IPS DF 6.9 (cell line): ENCODE measurements at regions not wholly inside any gene's neighbourhood (a gene's known extent, or its start where the extent isn't known, plus 50 kb on each side); places are given as distances from the start of the nearest gene placed in this dataset.

Source experiments
- DNase-seq: peaks from one replicate; pipeline ENCODE4 v3.0.0-alpha.2; 2013; ENCODE audit warnings: low read depth, low spot score
- H3K27ac ChIP-seq: one replicate; pipeline ENCODE4 v1.5.1; 2013; ENCODE audit warnings: low read length, control low read depth
- H3K27me3 ChIP-seq: 2 replicates; pipeline ENCODE4 v1.6.1; 2013; ENCODE audit warnings: mild to moderate bottlenecking, low read length; ENCODE audit not compliant: control insufficient read depth, insufficient read depth
- H3K36me3 ChIP-seq: 2 replicates; pipeline ENCODE4 v1.6.1; 2013; ENCODE audit warnings: low read length; ENCODE audit not compliant: control insufficient read depth, insufficient read depth
- H3K4me1 ChIP-seq: 2 replicates; pipeline ENCODE4 v1.6.1; 2013; ENCODE audit warnings: low read length; ENCODE audit not compliant: control insufficient read depth, insufficient read depth
- H3K4me3 ChIP-seq: 2 replicates; pipeline ENCODE4 v1.5.1; 2013; ENCODE audit warnings: mild to moderate bottlenecking, low read length
- H3K9me3 ChIP-seq: 2 replicates; pipeline ENCODE4 v1.6.1; 2013; ENCODE audit warnings: low read length, inconsistent platforms; ENCODE audit not compliant: control insufficient read depth, insufficient read depth
- WGBS: extraction: QIAGEN DNeasy Blood & Tissue Kit; methylation state at CpG from one replicate; pipeline ENCODE4 v1.1.7; 2013; ENCODE audit warnings: mixed read lengths, missing lambda C conversion rate; ENCODE audit not compliant: insufficient read length, insufficient coverage; 5-methylcytosine and 5-hydroxymethylcytosine counted together

GRCh38 chr2:136378712-136379595 is 261.0 kb upstream of the CXCR4 start:
- WGBS, result no CpG with 5 or more reads among the region's 4 CpGs
- Histone ChIP-seq H3K36me3 (no peaks in the 10 kb centered on the region), H3K27ac (no peak overlapping the region), H3K27me3 (no peaks in the 10 kb centered on the region), H3K4me1 (no peaks in the 10 kb centered on the region), H3K9me3 (no peaks in the 10 kb centered on the region), H3K4me3 (no peak overlapping the region)
- DNase-seq, result peak; percentile 43

GRCh38 chr2:136377423-136378382 is 259.8 kb upstream of the CXCR4 start:
- Histone ChIP-seq H3K9me3 (no peaks in the 10 kb centered on the region), H3K27me3 (no peaks in the 10 kb centered on the region), H3K4me3 (no peak overlapping the region), H3K36me3 (no peaks in the 10 kb centered on the region), H3K27ac (no peak overlapping the region), H3K4me1 (no peaks in the 10 kb centered on the region)
- DNase-seq, result no peak
- WGBS, result no CpG with 5 or more reads among the region's 7 CpGs

- no peaks in the 10 kb centered on the region for H3K27me3 ChIP-seq
- H3K36me3 ChIP-seq, result no peaks in the 10 kb centered on the region
- H3K27ac ChIP-seq, result no peak overlapping the region
- H3K4me3 ChIP-seq, result no peak overlapping the region
- no peak for DNase-seq
- H3K9me3 ChIP-seq, result no peaks in the 10 kb centered on the region
- H3K4me1 ChIP-seq, result no peaks in the 10 kb centered on the region
- whole genome bisulfite sequencing, result 100% methylated on average over 1 of the region's 6 CpGs
Observed at GRCh38 chr2:136376798-136377211, 258.9 kb upstream of the CXCR4 start.

- Histone ChIP-seq H3K27me3 (no peaks in the 10 kb centered on the region), H3K36me3 (no peaks in the 10 kb centered on the region), H3K9me3 (no peaks in the 10 kb centered on the region), H3K27ac (no peak overlapping the region), H3K4me3 (no peak overlapping the region), H3K4me1 (no peaks in the 10 kb centered on the region)
- DNase-seq, result no peak
- WGBS, result no CpG with 5 or more reads among the region's 6 CpGs
Observed at GRCh38 chr2:136376211-136376610, 258.3 kb upstream of the CXCR4 start.

GRCh38 chr2:136375017-136375901 is 257.3 kb upstream of the CXCR4 start:
- Histone ChIP-seq H3K36me3 (no peaks in the 10 kb centered on the region), H3K4me3 (no peak overlapping the region), H3K4me1 (no peaks in the 10 kb centered on the region), H3K9me3 (no peaks in the 10 kb centered on the region), H3K27ac (no peak overlapping the region), H3K27me3 (no peaks in the 10 kb centered on the region)
- WGBS, result 100% methylated on average over 2 of the region's 5 CpGs
- no peak for DNase-seq

GRCh38 chr2:136373841-136374240 is 255.9 kb upstream of the CXCR4 start:
- Histone ChIP-seq H3K4me1 (no peaks in the 10 kb centered on the region), H3K9me3 (no peaks in the 10 kb centered on the region), H3K27me3 (no peaks in the 10 kb centered on the region), H3K4me3 (no peak overlapping the region), H3K27ac (no peak overlapping the region), H3K36me3 (no peaks in the 10 kb centered on the region)
- no peak for DNase-seq

GRCh38 chr2:136373029-136373428 is 255.1 kb upstream of the CXCR4 start:
- Histone ChIP-seq H3K36me3 (no peaks in the 10 kb centered on the region), H3K27me3 (no peaks in the 10 kb centered on the region), H3K27ac (no peak overlapping the region), H3K4me1 (no peaks in the 10 kb centered on the region), H3K4me3 (no peak overlapping the region), H3K9me3 (no peaks in the 10 kb centered on the region)
- no peak for DNase-seq
- WGBS, result no CpG with 5 or more reads among the region's 1 CpG

- Histone ChIP-seq H3K4me1 (no peaks in the 10 kb centered on the region), H3K36me3 (no peaks in the 10 kb centered on the region), H3K9me3 (no peaks in the 10 kb centered on the region), H3K4me3 (no peak overlapping the region), H3K27me3 (no peaks in the 10 kb centered on the region), H3K27ac (no peak overlapping the region)
- no peak for DNase-seq
- WGBS, result no CpG with 5 or more reads among the region's 4 CpGs
Observed at GRCh38 chr2:136363900-136364299, 246.0 kb upstream of the CXCR4 start.

- Histone ChIP-seq H3K27me3 (no peaks in the 10 kb centered on the region), H3K9me3 (no peaks in the 10 kb centered on the region), H3K4me1 (no peaks in the 10 kb centered on the region), H3K36me3 (no peaks in the 10 kb centered on the region), H3K27ac (no peak overlapping the region), H3K4me3 (no peak overlapping the region)
- DNase-seq, result no peak
- WGBS, result no CpG with 5 or more reads among the region's 6 CpGs
Observed at GRCh38 chr2:136363470-136363869, 245.5 kb upstream of the CXCR4 start.
